HepG2 (cell line): ENCODE measurements at regions not wholly inside any gene's neighbourhood (a gene's known extent, or its start where the extent isn't known, plus 50 kb on each side); places are given as distances from the start of the nearest gene placed in this dataset.

ENCODE experiments used
- ATAC-seq: fragments of 200-7000 bp; cut with Tn5 transposase; 3 replicates; pipeline ENCODE4 v1.9.1; 2020; ENCODE audit warnings: mild to moderate bottlenecking, moderate library complexity
- BruUV-seq: library from RNA; stranded (reverse); fragments of 400-500 nt; replicated peaks from 2 replicates; lab custom pipeline; 2021; lab: Mats Ljungman, UMichigan
- CTCF ChIA-PET: fragments of 300-600 bp; formaldehyde crosslinking; extraction: SDS; loops from one replicate; lab custom pipeline; 2021; ENCODE audit warnings: low total read pairs, inconsistent platforms, low intra/inter-chr PET ratio; lab: Yijun Ruan, JAX
- POLR2A ChIA-PET: fragments of 350-600 bp; sonication (Branson Sonifier 250); formaldehyde crosslinking; loops from one replicate; lab custom pipeline; 2020; ENCODE audit warnings: antibody characterized with exemption, inconsistent platforms; lab: Yijun Ruan, JAX
- DNase-seq: peaks from one replicate; pipeline ENCODE4 v3.0.0-alpha.2; 2015; ENCODE audit warnings: low spot score
- FAIRE-seq: peaks from 3 replicates; lab custom pipeline; 2011; peaks lifted over from hg19 to GRCh38; lab: Jason Lieb, UNC
- H2AFZ ChIP-seq: one replicate; pipeline ENCODE4 v1.6.1; 2011; ENCODE audit warnings: low read length, inconsistent platforms
- H3K27ac ChIP-seq: fragments of 300-600 bp; 3 replicates; pipeline ENCODE4 v1.8.0; 2011; ENCODE audit warnings: mixed run types, mild to moderate bottlenecking, mixed read lengths, low read length, inconsistent platforms; ENCODE audit not compliant: insufficient read depth; ENCODE audit errors: extremely low read length
- H3K27me3 ChIP-seq, 2 experiments: fragments of 200-600 bp in 1 of 2; 2 replicates in 1 of 2; 3 replicates in 1 of 2; pipeline versions ENCODE4 v1.6.0 to v1.8.0; 2011; ENCODE audit warnings: low read length in 2 of 2, mild to moderate bottlenecking in 2 of 2, moderate library complexity in 2 of 2, inconsistent platforms in 1 of 2; ENCODE audit not compliant: insufficient read depth in 2 of 2, control insufficient read depth in 1 of 2
- H3K36me3 ChIP-seq, 2 experiments: fragments of 200-600 bp in 1 of 2; replicated peaks in 1 of 2; 2 replicates in 1 of 2; 3 replicates in 1 of 2; pipeline versions ENCODE4 v1.5.1 to v1.8.0; 2011; ENCODE audit warnings: low read length in 2 of 2, inconsistent platforms in 1 of 2; ENCODE audit not compliant: insufficient read depth in 2 of 2, control insufficient read depth in 1 of 2
- H3K4me1 ChIP-seq: 2 replicates; pipeline ENCODE4 v1.5.1; 2012; ENCODE audit warnings: low read length, inconsistent platforms; ENCODE audit not compliant: insufficient read depth
- H3K4me2 ChIP-seq: 2 replicates; pipeline ENCODE4 v1.6.0; 2011; ENCODE audit warnings: low read depth, low read length, inconsistent platforms
- H3K4me3 ChIP-seq, 3 experiments: fragments of 200-600 bp in 1 of 3; sonication (generic), shearing (Covaris generic) in 1 of 3; replicated peaks in 1 of 3; 2 replicates each; pipeline ENCODE4 v1.5.1; 2011 to 2016; ENCODE audit warnings: low read length in 3 of 3, inconsistent platforms in 2 of 3, low read depth in 2 of 3, mild to moderate bottlenecking in 2 of 3, control low read depth in 1 of 3, mixed read lengths in 1 of 3; ENCODE audit not compliant: insufficient read depth in 1 of 3
- H3K79me2 ChIP-seq: one replicate; pipeline ENCODE4 v1.6.1; 2011; ENCODE audit warnings: low read length, inconsistent platforms; ENCODE audit not compliant: insufficient read depth
- H3K9ac ChIP-seq: 2 replicates; pipeline ENCODE4 v1.6.0; 2011; ENCODE audit warnings: mild to moderate bottlenecking, low read depth, low read length, inconsistent platforms; ENCODE audit not compliant: insufficient read depth
- H3K9me3 ChIP-seq: 2 replicates; pipeline ENCODE4 v1.5.1; 2012; ENCODE audit warnings: mild to moderate bottlenecking, low read length
- H4K20me1 ChIP-seq: 2 replicates; pipeline ENCODE4 v1.6.0; 2011; ENCODE audit warnings: inconsistent platforms, mild to moderate bottlenecking, low read length, moderate library complexity; ENCODE audit not compliant: insufficient read depth
- ARID4A ChIP-seq: sonication (generic); formaldehyde crosslinking; IDR thresholded peaks from 2 replicates; pipeline ENCODE4 v1.5.0; 2020; ENCODE audit warnings: mild to moderate bottlenecking, missing genetic modification reagents, borderline replicate concordance
- ATF1 ChIP-seq: IDR thresholded peaks from 2 replicates; pipeline ENCODE4 v1.6.1; 2016; ENCODE audit warnings: mild to moderate bottlenecking, control low read depth
- EHMT2 ChIP-seq: fragments of 200-600 bp; sonication (generic); IDR thresholded peaks from 2 replicates; pipeline ENCODE4 v1.7.0; 2017; ENCODE audit warnings: antibody characterized with exemption, low read depth, low read length, borderline replicate concordance
- GMEB1 ChIP-seq: sonication (generic); formaldehyde crosslinking; IDR thresholded peaks from 2 replicates; pipeline ENCODE4 v1.5.1; 2020; ENCODE audit warnings: missing genetic modification reagents, mild to moderate bottlenecking, borderline replicate concordance
- MED13 ChIP-seq: sonication (generic); formaldehyde crosslinking; IDR thresholded peaks from 2 replicates; pipeline ENCODE4 v1.5.0; 2020; ENCODE audit warnings: missing genetic modification reagents
- NONO ChIP-seq, 2 experiments: fragments of 450-650 bp in 1 of 2; sonication (generic) in 1 of 2; formaldehyde crosslinking in 1 of 2; IDR thresholded peaks in 1 of 2; conservative IDR thresholded peaks in 1 of 2; 2 replicates each; pipeline versions ENCODE4 v1.6.1 to v1.8.0; 2017 to 2022; ENCODE audit warnings: mild to moderate bottlenecking in 1 of 2, missing genetic modification reagents in 1 of 2, moderate library complexity in 1 of 2
- POLR2G ChIP-seq: fragments of 200-400 bp; formaldehyde crosslinking; IDR thresholded peaks from 2 replicates; pipeline ENCODE4 v1.6.1; 2018; ENCODE audit warnings: mild to moderate bottlenecking, low read depth, low read length, moderate library complexity
- SOX13 ChIP-seq, 3 experiments: fragments of 450-650 bp in 1 of 3; sonication (generic) in 1 of 3; formaldehyde crosslinking in 1 of 3; IDR thresholded peaks in 2 of 3; conservative IDR thresholded peaks in 1 of 3; 2 replicates each; pipeline versions ENCODE4 v1.5.0 to v1.6.1; 2016 to 2020; ENCODE audit warnings: antibody characterized with exemption in 1 of 3, mild to moderate bottlenecking in 1 of 3, missing compliant biosample characterization in 1 of 3, missing genetic modification reagents in 1 of 3, moderate library complexity in 1 of 3
- TCF7 ChIP-seq: sonication (generic); IDR thresholded peaks from 2 replicates; pipeline ENCODE4 v1.6.1; 2016; ENCODE audit warnings: antibody characterized with exemption, low read depth
- ZC3H4 ChIP-seq: sonication (generic); formaldehyde crosslinking; IDR thresholded peaks from 2 replicates; pipeline ENCODE4 v1.4.0; 2020; ENCODE audit warnings: missing genetic modification reagents, borderline replicate concordance
- ZMYM4 ChIP-seq: sonication (generic); formaldehyde crosslinking; IDR thresholded peaks from 2 replicates; pipeline ENCODE4 v1.8.1; 2023; ENCODE audit warnings: mild to moderate bottlenecking, missing genetic modification reagents
- ZNF512B ChIP-seq: sonication (generic); formaldehyde crosslinking; IDR thresholded peaks from 2 replicates; pipeline ENCODE4 v1.5.1; 2020; ENCODE audit warnings: missing genetic modification reagents, mild to moderate bottlenecking, borderline replicate concordance
- ZNF546 ChIP-seq: sonication (generic); formaldehyde crosslinking; conservative IDR thresholded peaks from 2 replicates; pipeline ENCODE4 v1.8.1; 2023; ENCODE audit warnings: mild to moderate bottlenecking, missing genetic modification reagents
- ZNF7 ChIP-seq: IDR thresholded peaks from 2 replicates; pipeline ENCODE4 v1.6.1; 2016; ENCODE audit warnings: missing biosample characterization, missing genetic modification reagents
- WGBS: methylation state at CpG from one replicate; pipeline ENCODE4 v1.1.6; 2017; ENCODE audit warnings: low lambda C conversion rate; 5-methylcytosine and 5-hydroxymethylcytosine counted together
- in situ Hi-C: cut with HindIII; loops from 2 replicates; pipeline ENCODE4 v1.10.0; 2017; ENCODE audit warnings: low pct_unique_long_range_greater_than_20kb; ENCODE audit not compliant: extremely low pct_ligation_motif_present
- intact Hi-C: fragments of 100-400 bp; cut with micrococcal nuclease; formaldehyde crosslinking; loops from one replicate; pipeline ENCODE4 v1.10.0; 2022; ENCODE audit not compliant: unreplicated experiment
- TF ChIP-seq, protein P1 (sequence below): sonication (generic); formaldehyde crosslinking; IDR thresholded peaks from 2 replicates; pipeline ENCODE4 v1.4.0; 2020; ENCODE audit warnings: missing genetic modification reagents; ENCODE audit errors: not compliant biosample characterization

GRCh38 chr14:85306024-85306423 lies 223.9 kb upstream of the FLRT2 start:
- no peaks in the 10 kb centered on the region for H3K4me1 ChIP-seq
- no peak for FAIRE-seq
- H3K9me3 ChIP-seq, result peaks cover 93% of the 10 kb centered on the region
- BruUV-seq, result no TSS peak
- 43% methylated on average over 3 of the region's 3 CpGs for WGBS
- H3K4me3 ChIP-seq, result no peak overlapping the region
- DNase-seq, result no peak
- no peak overlapping the region for H3K9ac ChIP-seq
- no peak overlapping the region for H3K4me2 ChIP-seq
- no peaks in the 10 kb centered on the region for H3K36me3 ChIP-seq
- in situ Hi-C loops, result no loop called here
- H2AFZ ChIP-seq, result no peak overlapping the region
- intact Hi-C loops, result no loop called here
- ChIA-PET POLR2A (no interaction called here), CTCF (no interaction called here)
- H3K79me2 ChIP-seq, result no peaks in the 10 kb centered on the region
- ATAC-seq, result no peak
- no peaks in the 10 kb centered on the region; a peak in 1 of 5 replicates for H3K27me3 ChIP-seq
- H4K20me1 ChIP-seq, result no peaks in the 10 kb centered on the region
- no peak overlapping the region for H3K27ac ChIP-seq
- TF ChIP-seq EHMT2 (no peak), MED13 (no peak), POLR2G (no peak), TCF7 (no peak), ZNF512B (no peak), SOX13 (IDR thresholded peaks at IDR 0.05) (no peak), SOX13 (CRISPR knock-in tag; conservative IDR thresholded peaks at IDR 0.05 in 1 of 2, IDR thresholded peaks at IDR 0.05 in 1 of 2) (no peak), ARID4A (CRISPR knock-in tag) (no peak), ZNF7 (CRISPR knock-in tag) (no peak), GMEB1 (no peak), ZNF546 (CRISPR knock-in tag) (no peak), ZMYM4 (no peak), ZC3H4 (CRISPR knock-in tag) (no peak), NONO (IDR thresholded peaks at IDR 0.05) (no peak), NONO (CRISPR knock-in tag; conservative IDR thresholded peaks at IDR 0.05) (no peak), ATF1 (no peak)
- TF ChIP-seq, protein P1, sequence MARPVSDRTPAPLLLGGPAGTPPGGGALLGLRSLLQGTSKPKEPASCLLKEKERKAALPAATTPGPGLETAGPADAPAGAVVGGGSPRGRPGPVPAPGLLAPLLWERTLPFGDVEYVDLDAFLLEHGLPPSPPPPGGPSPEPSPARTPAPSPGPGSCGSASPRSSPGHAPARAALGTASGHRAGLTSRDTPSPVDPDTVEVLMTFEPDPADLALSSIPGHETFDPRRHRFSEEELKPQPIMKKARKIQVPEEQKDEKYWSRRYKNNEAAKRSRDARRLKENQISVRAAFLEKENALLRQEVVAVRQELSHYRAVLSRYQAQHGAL (CRISPR knock-in tag), result no peak
